WTC11 (cell line): ENCODE measurements at regions not wholly inside any gene's neighbourhood (a gene's known extent, or its start where the extent isn't known, plus 50 kb on each side); places are given as distances from the start of the nearest gene placed in this dataset.

Source experiments
- ATAC-seq: fragments of 200-7000 bp; cut with Tn5 transposase; 2 replicates; pipeline ENCODE4 v1.10.0; 2021; ENCODE audit warnings: mild to moderate bottlenecking, moderate library complexity
- CTCF ChIA-PET: fragments of 300-600 bp; sonication (Branson Sonifier 250); formaldehyde crosslinking; loops from one replicate; lab custom pipeline; 2021; ENCODE audit warnings: antibody characterized with exemption; lab: Charles Lee
- POLR2A ChIA-PET: fragments of 350-600 bp; sonication (Branson Sonifier 250); formaldehyde crosslinking; loops from one replicate; lab custom pipeline; 2021; ENCODE audit warnings: antibody characterized with exemption; lab: Charles Lee
- DNase-seq: peaks from one replicate; pipeline ENCODE4 v3.0.0; 2021; ENCODE audit warnings: low spot score
- H3K27ac Mint-ChIP-seq: 2 replicates; pipeline ENCODE4 v1.8.0; 2021; ENCODE audit warnings: mixed read lengths
- H3K27me3 Mint-ChIP-seq: 2 replicates; pipeline ENCODE4 v1.8.0; 2021; ENCODE audit warnings: low read depth, mild to moderate bottlenecking, moderate library complexity, mixed read lengths
- H3K36me3 Mint-ChIP-seq: 2 replicates; pipeline ENCODE4 v1.8.0; 2021; ENCODE audit warnings: mixed read lengths
- H3K4me1 Mint-ChIP-seq: 2 replicates; pipeline ENCODE4 v1.8.0; 2022; ENCODE audit warnings: mixed read lengths
- H3K4me3 Mint-ChIP-seq: 2 replicates; pipeline ENCODE4 v1.8.0; 2021; ENCODE audit warnings: mild to moderate bottlenecking, moderate library complexity, mixed read lengths
- H3K9me3 Mint-ChIP-seq: 2 replicates; pipeline ENCODE4 v1.8.0; 2021; ENCODE audit warnings: mixed read lengths
- AFF4 ChIP-seq: sonication (generic); formaldehyde crosslinking; IDR thresholded peaks from 2 replicates; pipeline ENCODE4 v1.8.1; 2023; ENCODE audit warnings: mild to moderate bottlenecking, missing genetic modification reagents, borderline replicate concordance
- ATF2 ChIP-seq: sonication (generic); formaldehyde crosslinking; IDR thresholded peaks from 2 replicates; pipeline ENCODE4 v1.8.1; 2022; ENCODE audit warnings: low read depth, missing genetic modification reagents, borderline replicate concordance
- ESRRA ChIP-seq: sonication (generic); formaldehyde crosslinking; IDR thresholded peaks from 2 replicates; pipeline ENCODE4 v1.8.1; 2022; ENCODE audit warnings: mild to moderate bottlenecking, missing genetic modification reagents, borderline replicate concordance
- GABPB1 ChIP-seq: sonication (generic); formaldehyde crosslinking; IDR thresholded peaks from 2 replicates; pipeline ENCODE4 v1.8.1; 2023; ENCODE audit warnings: mild to moderate bottlenecking, missing genetic modification reagents
- GRHL2 ChIP-seq: fragments of 250-450 bp; sonication (Bioruptor Pico); IDR thresholded peaks from 2 replicates; pipeline ENCODE4 v1.8.0; 2022; ENCODE audit warnings: mild to moderate bottlenecking, moderate library complexity; ENCODE audit not compliant: insufficient replicate concordance, severe bottlenecking
- GTF2I ChIP-seq: fragments of 250-450 bp; sonication (Bioruptor Pico); conservative IDR thresholded peaks from 2 replicates; pipeline ENCODE4 v1.4.0; 2021; ENCODE audit warnings: mild to moderate bottlenecking
- JUN ChIP-seq: sonication (generic); formaldehyde crosslinking; IDR thresholded peaks from 2 replicates; pipeline ENCODE4 v1.8.0; 2023; ENCODE audit warnings: mild to moderate bottlenecking, missing genetic modification reagents
- NR1H2 ChIP-seq: sonication (generic); formaldehyde crosslinking; IDR thresholded peaks from 2 replicates; pipeline ENCODE4 v1.9.0; 2021; ENCODE audit warnings: mild to moderate bottlenecking, moderate library complexity, missing genetic modification reagents
- PREB ChIP-seq: sonication (generic); formaldehyde crosslinking; IDR thresholded peaks from 2 replicates; pipeline ENCODE4 v1.8.1; 2022; ENCODE audit warnings: mild to moderate bottlenecking, missing genetic modification reagents, moderate library complexity, borderline replicate concordance
- SMAD4 ChIP-seq: sonication (generic); formaldehyde crosslinking; IDR thresholded peaks from 2 replicates; pipeline ENCODE4 v1.8.0; 2022; ENCODE audit warnings: mild to moderate bottlenecking, missing genetic modification reagents
- SOX15 ChIP-seq: fragments of 250-450 bp; sonication (Bioruptor Pico); IDR thresholded peaks from 2 replicates; pipeline ENCODE4 v1.9.0; 2021; ENCODE audit warnings: mild to moderate bottlenecking
- SP1 ChIP-seq: sonication (generic); formaldehyde crosslinking; conservative IDR thresholded peaks from 2 replicates; pipeline ENCODE4 v1.8.1; 2022; ENCODE audit warnings: missing genetic modification reagents
- STAT6 ChIP-seq: sonication (generic); formaldehyde crosslinking; conservative IDR thresholded peaks from 2 replicates; pipeline ENCODE4 v1.8.1; 2023; ENCODE audit warnings: mild to moderate bottlenecking, low read depth, missing genetic modification reagents, moderate library complexity
- USF1 ChIP-seq: sonication (generic); formaldehyde crosslinking; IDR thresholded peaks from 2 replicates; pipeline ENCODE4 v1.8.0; 2022; ENCODE audit warnings: mild to moderate bottlenecking, missing genetic modification reagents
- ZNF219 ChIP-seq: sonication (generic); formaldehyde crosslinking; IDR thresholded peaks from 2 replicates; pipeline ENCODE4 v1.8.0; 2023; ENCODE audit warnings: missing genetic modification reagents, mild to moderate bottlenecking, borderline replicate concordance
- ZNF281 ChIP-seq: sonication (generic); formaldehyde crosslinking; IDR thresholded peaks from 2 replicates; pipeline ENCODE4 v1.8.0; 2023; ENCODE audit warnings: mild to moderate bottlenecking, missing genetic modification reagents
- ZNF396 ChIP-seq: fragments of 250-450 bp; sonication (Bioruptor Pico); IDR thresholded peaks from 2 replicates; pipeline ENCODE4 v1.8.0; 2021; ENCODE audit warnings: mild to moderate bottlenecking, moderate library complexity, borderline replicate concordance
- ZNF425 ChIP-seq: fragments of 250-450 bp; sonication (Bioruptor Pico); conservative IDR thresholded peaks from 2 replicates; pipeline ENCODE4 v1.9.0; 2021; ENCODE audit warnings: mild to moderate bottlenecking
- ZNF671 ChIP-seq: fragments of 250-450 bp; sonication (Bioruptor Pico); IDR thresholded peaks from 2 replicates; pipeline ENCODE4 v1.8.0; 2021; ENCODE audit warnings: mild to moderate bottlenecking

- TF ChIP-seq ESRRA (CRISPR knock-in tag) (peak; percentile 82; the same call in 1 of the 2 replicates), PREB (peak; percentile 85; the same call in 1 of the 2 replicates), NR1H2 (no peak), ATF2 (CRISPR knock-in tag) (0 out of 2 replicates have a peak, but pooled peaks have one; percentile 60), ZNF425 (CRISPR knock-in tag) (no peak), AFF4 (CRISPR knock-in tag) (no peak), SMAD4 (CRISPR knock-in tag) (peak; percentile 79), ZNF671 (CRISPR knock-in tag) (no peak)
Observed at GRCh38 chr2:64296140-64296480, 151.9 kb upstream of the PELI1 start (continued).

- H3K4me3 Mint-ChIP-seq: no peak overlapping the region
- no peak overlapping the region for H3K27ac Mint-ChIP-seq
- ChIA-PET CTCF (interaction anchor here (1.1 kb wide), 1 partner anchor 191 kb away, joined by 3 read pairs; no protein-coding TSS in a partner anchor), POLR2A (interaction anchor here (1.4 kb wide), 1 partner anchor 15 kb away, joined by 4 read pairs; no protein-coding TSS in a partner anchor)
- peaks cover 9% of the 10 kb centered on the region for H3K4me1 Mint-ChIP-seq
- no peak for ATAC-seq
- peaks cover 5% of the 10 kb centered on the region for H3K9me3 Mint-ChIP-seq
- DNase-seq: no peak
- peaks cover 10% of the 10 kb centered on the region for H3K27me3 Mint-ChIP-seq
- TF ChIP-seq GRHL2: no peak
- TF ChIP-seq ZNF219: no peak
- no peak for TF ChIP-seq SP1
- no peak for TF ChIP-seq USF1 (CRISPR knock-in tag)
- no peak for TF ChIP-seq GABPB1 (CRISPR knock-in tag)
- no peak for TF ChIP-seq JUN
- no peak for TF ChIP-seq ZNF396
- TF ChIP-seq STAT6 (CRISPR knock-in tag): no peak
- TF ChIP-seq GTF2I (CRISPR knock-in tag): no peak
- no peak for TF ChIP-seq ZNF281
- no peak for TF ChIP-seq SOX15 (CRISPR knock-in tag)
- no peak for TF ChIP-seq NR1H2
- H3K36me3 Mint-ChIP-seq: peaks cover 6% of the 10 kb centered on the region; the same call in 1 of the 2 replicates
Observed at GRCh38 chr2:64296695-64297346, 152.6 kb upstream of the PELI1 start.
